ENCODE measurements at regions not wholly inside any gene's neighbourhood (a gene's known extent, or its start where the extent isn't known, plus 50 kb on each side); places are given as distances from the start of the nearest gene placed in this dataset.

GRCh38 chr10:59558066-59558465 is 151.6 kb downstream of the SLC16A9 start:
- TF ChIP-seq CTCF (IDR thresholded peaks at IDR 0.05) (no peak), EP300 (IDR thresholded peaks at IDR 0.05) (no peak)
